Adrenal gland (tissue), 9 donors: ENCODE measurements at regions not wholly inside any gene's neighbourhood (a gene's known extent, or its start where the extent isn't known, plus 50 kb on each side); places are given as distances from the start of the nearest gene placed in this dataset.

Experiments used
- DNase-seq, 7 donors: peaks; one replicate each; pipeline ENCODE4 v3.0.0-alpha.2; 2019 to 2020
- H3K27ac ChIP-seq, 5 donors: fragments of 200-600 bp; sonication (generic) in 4 of 5; 1 replicate in 3 of 5; 2 replicates in 2 of 5; pipeline versions ENCODE4 v1.5.1 to v1.8.0; 2016 to 2020; ENCODE audit warnings: mild to moderate bottlenecking in 1 of 5
- H3K27me3 ChIP-seq: fragments of 200-600 bp; 2 replicates; pipeline ENCODE4 v1.8.0; 2021
- H3K36me3 ChIP-seq, 2 donors: fragments of 200-600 bp; replicated peaks in 1 of 2; 1 replicate in 1 of 2; 2 replicates in 1 of 2; pipeline versions ENCODE4 v1.5.1 to v1.8.0; 2018 to 2022
- H3K4me1 ChIP-seq, 2 donors: fragments of 200-600 bp; replicated peaks in 1 of 2; 1 replicate in 1 of 2; 2 replicates in 1 of 2; pipeline versions ENCODE4 v1.5.1 to v1.8.0; 2018 to 2021
- H3K4me3 ChIP-seq, 4 donors: fragments of 200-600 bp; sonication (generic) in 3 of 4; one replicate each; pipeline ENCODE4 v1.5.1; 2016 to 2018
- H3K9me3 ChIP-seq, 3 donors: fragments of 200-600 bp; sonication (generic) in 1 of 3; replicated peaks in 1 of 3; 1 replicate in 2 of 3; 2 replicates in 1 of 3; pipeline versions ENCODE4 v1.5.1 to v1.8.0; 2016 to 2021
- POLR2A ChIP-seq, 2 donors: fragments of 450-650 bp; IDR thresholded peaks; one replicate each; pipeline ENCODE4 v1.6.1; 2017; ENCODE audit warnings: antibody characterized with exemption in 2 of 2, mild to moderate bottlenecking in 2 of 2, moderate library complexity in 1 of 2
- WGBS, 4 donors: extraction: QIAGEN DNeasy Blood & Tissue Kit in 2 of 4; methylation state at CpG; one replicate each; pipeline versions ENCODE4 v1.1.5 to v1.1.7; 2013 to 2017; 5-methylcytosine and 5-hydroxymethylcytosine counted together
- intact Hi-C, 2 donors: fragments of 100-400 bp; cut with DNase I; formaldehyde crosslinking; loops; one replicate each; pipeline versions ENCODE4 v1.14.1 to v1.15.0; 2022 to 2023
- TF ChIP-seq, protein P1 (sequence below), 6 experiments: fragments of 450-650 bp in 4 of 6; fragments of 200-600 bp in 2 of 6; sonication (generic) in 1 of 6; IDR thresholded peaks; 1 replicate in 5 of 6; 2 replicates in 1 of 6; pipeline versions ENCODE4 v1.5.1 to v1.8.0; 2016 to 2021; ENCODE audit warnings: antibody characterized with exemption in 6 of 6, mild to moderate bottlenecking in 2 of 6, moderate library complexity in 1 of 6
- donor health status: healthy with polysubstance abuse.
- donor health status: Bipolar disorder and iron deficiency.
- donor health status: DM: yes; HTN: yes; CAD: no.
- donor health status: DM: no; HTN: no; CAD: no.
- donor health status: DM: no; HTN: no; CAD: no.

GRCh38 chr7:152910545-152911225 lies 151.1 kb downstream of the ACTR3B start:
- peak in 1 of 7 donors; percentile 28 for DNase-seq
- WGBS, 4 donors, result 52 to 60% (median 59%) methylated on average over 10 to 17 of the region's 17 CpGs
- H3K4me1 ChIP-seq, result no peaks in the 10 kb centered on the region
- intact Hi-C loops, result no loop called here
- no peaks in the 10 kb centered on the region for H3K9me3 ChIP-seq
- H3K27me3 ChIP-seq, result no peaks in the 10 kb centered on the region
- no peak overlapping the region for H3K4me3 ChIP-seq
- no peak for TF ChIP-seq POLR2A (IDR thresholded peaks at IDR 0.05)
- TF ChIP-seq, protein P1, sequence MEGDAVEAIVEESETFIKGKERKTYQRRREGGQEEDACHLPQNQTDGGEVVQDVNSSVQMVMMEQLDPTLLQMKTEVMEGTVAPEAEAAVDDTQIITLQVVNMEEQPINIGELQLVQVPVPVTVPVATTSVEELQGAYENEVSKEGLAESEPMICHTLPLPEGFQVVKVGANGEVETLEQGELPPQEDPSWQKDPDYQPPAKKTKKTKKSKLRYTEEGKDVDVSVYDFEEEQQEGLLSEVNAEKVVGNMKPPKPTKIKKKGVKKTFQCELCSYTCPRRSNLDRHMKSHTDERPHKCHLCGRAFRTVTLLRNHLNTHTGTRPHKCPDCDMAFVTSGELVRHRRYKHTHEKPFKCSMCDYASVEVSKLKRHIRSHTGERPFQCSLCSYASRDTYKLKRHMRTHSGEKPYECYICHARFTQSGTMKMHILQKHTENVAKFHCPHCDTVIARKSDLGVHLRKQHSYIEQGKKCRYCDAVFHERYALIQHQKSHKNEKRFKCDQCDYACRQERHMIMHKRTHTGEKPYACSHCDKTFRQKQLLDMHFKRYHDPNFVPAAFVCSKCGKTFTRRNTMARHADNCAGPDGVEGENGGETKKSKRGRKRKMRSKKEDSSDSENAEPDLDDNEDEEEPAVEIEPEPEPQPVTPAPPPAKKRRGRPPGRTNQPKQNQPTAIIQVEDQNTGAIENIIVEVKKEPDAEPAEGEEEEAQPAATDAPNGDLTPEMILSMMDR (IDR thresholded peaks at IDR 0.05), result no peak
- H3K27ac ChIP-seq, result no peak overlapping the region
- H3K36me3 ChIP-seq, result no peaks in the 10 kb centered on the region

- TF ChIP-seq POLR2A (IDR thresholded peaks at IDR 0.05), result no peak
- TF ChIP-seq, protein P1 (IDR thresholded peaks at IDR 0.05), result no peak
- Histone ChIP-seq H3K9me3 (no peaks in the 10 kb centered on the region), H3K4me3 (no peak overlapping the region), H3K27me3 (no peaks in the 10 kb centered on the region), H3K27ac (no peak overlapping the region), H3K4me1 (no peaks in the 10 kb centered on the region), H3K36me3 (no peaks in the 10 kb centered on the region)
- intact Hi-C loops, result no loop called here
- WGBS, 4 donors, result 84 to 88% (median 86%) methylated on average over 4 of the region's 4 CpGs
- no peak for DNase-seq
Measured at GRCh38 chr7:152911226-152911560, 151.6 kb downstream of the ACTR3B start.

- no peak for TF ChIP-seq POLR2A (IDR thresholded peaks at IDR 0.05)
- TF ChIP-seq, protein P1 (IDR thresholded peaks at IDR 0.05), result no peak
- Histone ChIP-seq H3K4me1 (no peaks in the 10 kb centered on the region), H3K36me3 (no peaks in the 10 kb centered on the region), H3K27ac (no peak overlapping the region), H3K9me3 (no peaks in the 10 kb centered on the region), H3K27me3 (no peaks in the 10 kb centered on the region), H3K4me3 (no peak overlapping the region)
- WGBS, 4 donors, result 81 to 85% (median 83%) methylated on average over 7 to 11 of the region's 11 CpGs
- intact Hi-C loops, result no loop called here
- DNase-seq, result no peak
Measured at GRCh38 chr7:152911922-152912321, 152.4 kb downstream of the ACTR3B start.

- TF ChIP-seq, protein P1 (IDR thresholded peaks at IDR 0.05), result no peak
- TF ChIP-seq POLR2A (IDR thresholded peaks at IDR 0.05), result no peak
- 90 to 93% (median 92%) methylated on average over 5 of the region's 5 CpGs for WGBS, 4 donors
- H3K27me3 ChIP-seq, result no peaks in the 10 kb centered on the region
Measured at GRCh38 chr7:152912511-152912910, 153.0 kb downstream of the ACTR3B start.

More at GRCh38 chr7:152912511-152912910, 153.0 kb downstream of the ACTR3B start:
- Histone ChIP-seq H3K4me3 (no peak overlapping the region), H3K9me3 (no peaks in the 10 kb centered on the region), H3K27ac (no peak overlapping the region), H3K4me1 (no peaks in the 10 kb centered on the region), H3K36me3 (no peaks in the 10 kb centered on the region)
- intact Hi-C loops, result no loop called here
- no peak for DNase-seq
